H9 (cell line): ENCODE measurements at regions not wholly inside any gene's neighbourhood (a gene's known extent, or its start where the extent isn't known, plus 50 kb on each side); places are given as distances from the start of the nearest gene placed in this dataset.

Experiments
- DNase-seq: peaks from one replicate; pipeline ENCODE4 v3.0.0-alpha.2; 2017
- H2AFZ ChIP-seq: one replicate; pipeline ENCODE4 v1.6.1; 2013; ENCODE audit warnings: mild to moderate bottlenecking, low read length, control low read depth, moderate library complexity
- H2AK5ac ChIP-seq: 2 replicates; pipeline ENCODE4 v1.6.1; 2013; ENCODE audit warnings: low read length, control low read depth, mixed read lengths; ENCODE audit not compliant: insufficient read length
- H2BK120ac ChIP-seq: one replicate; pipeline ENCODE4 v1.6.1; 2013; ENCODE audit warnings: low read depth, mild to moderate bottlenecking, low read length, control low read depth, inconsistent platforms; ENCODE audit not compliant: poor library complexity, severe bottlenecking
- H2BK12ac ChIP-seq: 2 replicates; pipeline ENCODE4 v1.6.1; 2013; ENCODE audit warnings: low read length, control low read depth, mixed read lengths, low read depth; ENCODE audit not compliant: insufficient read length
- H2BK15ac ChIP-seq: 2 replicates; pipeline ENCODE4 v1.6.1; 2013; ENCODE audit warnings: low read depth, low read length, control low read depth
- H2BK20ac ChIP-seq: one replicate; pipeline ENCODE4 v1.6.1; 2013; ENCODE audit warnings: low read depth, mild to moderate bottlenecking, low read length, control low read depth, inconsistent platforms; ENCODE audit not compliant: poor library complexity, severe bottlenecking
- H2BK5ac ChIP-seq: 2 replicates; pipeline ENCODE4 v1.6.1; 2013; ENCODE audit warnings: low read length, control low read depth, mixed read lengths; ENCODE audit not compliant: insufficient read length
- H3K14ac ChIP-seq: 2 replicates; pipeline ENCODE4 v1.6.1; 2013; ENCODE audit warnings: low read length, control low read depth; ENCODE audit not compliant: insufficient read depth
- H3K18ac ChIP-seq: 2 replicates; pipeline ENCODE4 v1.6.1; 2013; ENCODE audit warnings: low read depth, mild to moderate bottlenecking, mixed read lengths, low read length, control low read depth; ENCODE audit not compliant: insufficient read length
- H3K23ac ChIP-seq: 2 replicates; pipeline ENCODE4 v1.6.1; 2013; ENCODE audit warnings: low read length, control low read depth, mixed read lengths, low read depth; ENCODE audit not compliant: insufficient read length
- H3K23me2 ChIP-seq: 2 replicates; pipeline ENCODE4 v1.6.1; 2013; ENCODE audit warnings: low read depth, mild to moderate bottlenecking, mixed read lengths, low read length, control low read depth; ENCODE audit not compliant: insufficient read length, poor library complexity, severe bottlenecking
- H3K27ac ChIP-seq: 2 replicates; pipeline ENCODE4 v1.5.1; 2013; ENCODE audit warnings: low read length, control low read depth, mixed read lengths, low read depth; ENCODE audit not compliant: insufficient read length
- H3K27me3 ChIP-seq: 2 replicates; pipeline ENCODE4 v1.6.1; 2013; ENCODE audit warnings: low read length, control low read depth, inconsistent platforms; ENCODE audit not compliant: insufficient read depth
- H3K4ac ChIP-seq: 2 replicates; pipeline ENCODE4 v1.6.1; 2013; ENCODE audit warnings: low read depth, mild to moderate bottlenecking, control low read depth, inconsistent platforms, low read length, moderate library complexity
- H3K4me1 ChIP-seq: 2 replicates; pipeline ENCODE4 v1.6.1; 2013; ENCODE audit warnings: low read length, control low read depth, inconsistent platforms; ENCODE audit not compliant: insufficient read depth
- H3K4me2 ChIP-seq: 2 replicates; pipeline ENCODE4 v1.6.1; 2013; ENCODE audit warnings: low read length, control low read depth, mixed read lengths; ENCODE audit not compliant: insufficient read length, insufficient read depth
- H3K56ac ChIP-seq: 2 replicates; pipeline ENCODE4 v1.6.1; 2013; ENCODE audit warnings: low read depth, mild to moderate bottlenecking, mixed read lengths, low read length, control low read depth; ENCODE audit not compliant: insufficient read length
- H3K79me1 ChIP-seq: 2 replicates; pipeline ENCODE4 v1.6.1; 2013; ENCODE audit warnings: low read depth, mild to moderate bottlenecking, moderate library complexity, low read length, control low read depth, inconsistent platforms; ENCODE audit not compliant: insufficient read depth, poor library complexity, severe bottlenecking
- H3K79me2 ChIP-seq: 2 replicates; pipeline ENCODE4 v1.6.1; 2013; ENCODE audit warnings: low read length, control low read depth, inconsistent platforms; ENCODE audit not compliant: insufficient read depth
- H3K9ac ChIP-seq: 2 replicates; pipeline ENCODE4 v1.6.1; 2013; ENCODE audit warnings: low read length, control low read depth, mixed read lengths; ENCODE audit not compliant: insufficient read length; ENCODE audit errors: extremely low read depth
- H3K9me3 ChIP-seq: one replicate; pipeline ENCODE4 v1.6.1; 2013; ENCODE audit warnings: low read depth, low read length, inconsistent platforms; ENCODE audit not compliant: control insufficient read depth
- H3T11ph ChIP-seq: one replicate; pipeline ENCODE4 v1.6.1; 2013; ENCODE audit warnings: mild to moderate bottlenecking, low read length, control low read depth, inconsistent platforms
- H4K20me1 ChIP-seq: one replicate; pipeline ENCODE4 v1.6.1; 2013; ENCODE audit not compliant: control insufficient read depth, insufficient read length, insufficient read depth
- H4K5ac ChIP-seq: 2 replicates; pipeline ENCODE4 v1.6.1; 2013; ENCODE audit warnings: low read depth, mild to moderate bottlenecking, mixed read lengths, low read length, control low read depth; ENCODE audit not compliant: insufficient read length
- H4K8ac ChIP-seq: replicated peaks from 2 replicates; pipeline ENCODE4 v1.6.1; 2013; ENCODE audit warnings: low read length, control low read depth, mixed read lengths, low read depth; ENCODE audit not compliant: insufficient read length
- H4K91ac ChIP-seq: 2 replicates; pipeline ENCODE4 v1.6.1; 2013; ENCODE audit warnings: low read depth, mild to moderate bottlenecking, moderate library complexity, mixed read lengths, low read length, control low read depth; ENCODE audit not compliant: insufficient read length
- H3K27ac Mint-ChIP-seq, 3 experiments: 2 replicates in 2 of 3; 3 replicates in 1 of 3; pipeline ENCODE4 v1.8.0; 2020 to 2021; ENCODE audit warnings: mixed read lengths in 3 of 3, mild to moderate bottlenecking in 1 of 3, moderate library complexity in 1 of 3
- H3K27me3 Mint-ChIP-seq: 2 replicates; pipeline ENCODE4 v1.8.0; 2021; ENCODE audit warnings: low read depth, mild to moderate bottlenecking, moderate library complexity, mixed read lengths
- H3K36me3 Mint-ChIP-seq, 3 experiments: 2 replicates in 2 of 3; 3 replicates in 1 of 3; pipeline ENCODE4 v1.8.0; 2020 to 2021; ENCODE audit warnings: low read depth in 3 of 3, mixed read lengths in 3 of 3; ENCODE audit not compliant: insufficient read depth in 1 of 3
- H3K4me1 Mint-ChIP-seq, 2 experiments: 2 replicates each; pipeline ENCODE4 v1.8.0; 2020; ENCODE audit warnings: mixed read lengths in 2 of 2
- H3K4me3 Mint-ChIP-seq, 2 experiments: 2 replicates in 1 of 2; 3 replicates in 1 of 2; pipeline ENCODE4 v1.8.0; 2020 to 2021; ENCODE audit warnings: mild to moderate bottlenecking in 2 of 2, mixed read lengths in 2 of 2, moderate library complexity in 1 of 2
- H3K9me3 Mint-ChIP-seq, 2 experiments: 2 replicates in 1 of 2; 3 replicates in 1 of 2; pipeline ENCODE4 v1.8.0; 2020; ENCODE audit warnings: mild to moderate bottlenecking in 2 of 2, mixed read lengths in 2 of 2, moderate library complexity in 1 of 2
- CTCF ChIP-seq: fragments of 200-600 bp; sonication (generic); conservative IDR thresholded peaks from 3 replicates; pipeline ENCODE4 v1.8.0; 2021; ENCODE audit warnings: antibody characterized with exemption, mild to moderate bottlenecking
- WGBS: extraction: QIAGEN DNeasy Blood & Tissue Kit; methylation state at CpG from one replicate; pipeline ENCODE4 v1.1.7; 2013; ENCODE audit warnings: missing lambda C conversion rate, low lambda C conversion rate, mixed read lengths; ENCODE audit not compliant: insufficient read length; ENCODE audit errors: extremely low coverage; 5-methylcytosine and 5-hydroxymethylcytosine counted together

GRCh38 chr5:24817966-24818365 is 173.2 kb upstream of the CDH10 start:
- Histone ChIP-seq H3K79me1 (no peaks in the 10 kb centered on the region), H3K9ac (no peak overlapping the region), H3K18ac (no peak overlapping the region), H3K4me1 (no peaks in the 10 kb centered on the region), H3K56ac (no peak overlapping the region), H4K8ac (no peak overlapping the region), H2BK20ac (no peak overlapping the region), H3K14ac (no peak overlapping the region), H2BK15ac (no peak overlapping the region), H3K23me2 (no peaks in the 10 kb centered on the region), H2AK5ac (no peak overlapping the region), H3K27ac (no peak overlapping the region), H2BK5ac (no peak overlapping the region), H3K27me3 (no peaks in the 10 kb centered on the region), H4K5ac (no peak overlapping the region), H3K4me2 (no peak overlapping the region), H2BK120ac (no peak overlapping the region), H3K9me3 (no peaks in the 10 kb centered on the region), H3K23ac (no peak overlapping the region), H2AFZ (no peak overlapping the region), H3K4ac (no peak overlapping the region), H3T11ph (no peak overlapping the region), H4K91ac (no peak overlapping the region), H4K20me1 (no peaks in the 10 kb centered on the region), H2BK12ac (no peak overlapping the region), H3K79me2 (no peaks in the 10 kb centered on the region)
- WGBS, result no CpG with 5 or more reads among the region's 3 CpGs
- H3K4me1 Mint-ChIP-seq, result no peaks in the 10 kb centered on the region
- H3K36me3 Mint-ChIP-seq, result no peaks in the 10 kb centered on the region
- no peak overlapping the region for H3K27ac Mint-ChIP-seq
- H3K9me3 Mint-ChIP-seq, result peaks cover 0 to 2% of the 10 kb centered on the region in 2 experiments; a peak in 1 of 5 replicates
- H3K4me3 Mint-ChIP-seq, result no peak overlapping the region
- no peak for TF ChIP-seq CTCF
- H3K27me3 Mint-ChIP-seq, result no peaks in the 10 kb centered on the region
- DNase-seq, result no peak
